ENCODE measurements at regions not wholly inside any gene's neighbourhood (a gene's known extent, or its start where the extent isn't known, plus 50 kb on each side); places are given as distances from the start of the nearest gene placed in this dataset.
"Not testable (repeated sequence)": the region's sequence is repeated elsewhere in the genome, so short reads cannot be mapped to it uniquely, and the experiment has no call there.

GRCh38 chr4:14916554-14917297, 85.6 kb upstream of the CPEB2 start:
- DNase-seq (ENCODE audit: low read depth): peak; percentile 71

GRCh38 chr4:14917298-14917633, 85.0 kb upstream of the CPEB2 start:
- no peak for DNase-seq (ENCODE audit: low read depth)

- DNase-seq (ENCODE audit: low read depth): no peak
Observed at GRCh38 chr4:14918336-14918735, 83.9 kb upstream of the CPEB2 start.

- DNase-seq (ENCODE audit: low read depth): no peak
Observed at GRCh38 chr4:14919785-14920184, 82.5 kb upstream of the CPEB2 start.

- no peak for DNase-seq (ENCODE audit: low read depth)
Observed at GRCh38 chr4:14920237-14920636, 82.0 kb upstream of the CPEB2 start.

- DNase-seq (ENCODE audit: low read depth): no peak
Observed at GRCh38 chr4:14920759-14921320, 81.4 kb upstream of the CPEB2 start.

- not testable (repeated sequence) for DNase-seq (ENCODE audit: low read depth)
Observed at GRCh38 chr4:14921781-14922180, 80.5 kb upstream of the CPEB2 start.

GRCh38 chr4:14924076-14924811, 78.0 kb upstream of the CPEB2 start:
- no peak for DNase-seq (ENCODE audit: low read depth)

GRCh38 chr4:14924812-14925344, 77.4 kb upstream of the CPEB2 start:
- DNase-seq (ENCODE audit: low read depth): no peak

- no peak for DNase-seq (ENCODE audit: low read depth)
Observed at GRCh38 chr4:14925471-14925870, 76.8 kb upstream of the CPEB2 start.

GRCh38 chr4:14926368-14926767, 75.9 kb upstream of the CPEB2 start:
- no peak for DNase-seq (ENCODE audit: low read depth)

GRCh38 chr4:14928035-14928434, 74.2 kb upstream of the CPEB2 start:
- no peak for DNase-seq (ENCODE audit: low read depth)

GRCh38 chr4:14929669-14930068, 72.6 kb upstream of the CPEB2 start:
- DNase-seq (ENCODE audit: low read depth): no peak

- DNase-seq (ENCODE audit: low read depth): no peak
Observed at GRCh38 chr4:14934704-14935390, 67.4 kb upstream of the CPEB2 start.

GRCh38 chr4:14943749-14944148, 58.5 kb upstream of the CPEB2 start:
- DNase-seq (ENCODE audit: low read depth): no peak

- DNase-seq (ENCODE audit: low read depth): no peak
Observed at GRCh38 chr4:14952352-14952751, 49.9 kb upstream of the CPEB2 start.

Data from EH (cell line).